NT2/D1 (cell line): ENCODE measurements at regions not wholly inside any gene's neighbourhood (a gene's known extent, or its start where the extent isn't known, plus 50 kb on each side); places are given as distances from the start of the nearest gene placed in this dataset.
"Not testable (repeated sequence)": the region's sequence is repeated elsewhere in the genome, so short reads cannot be mapped to it uniquely, and the experiment has no call there.

Experiments
- SUZ12 ChIP-seq: IDR thresholded peaks from 2 replicates; pipeline ENCODE4 v1.6.1; 2011; ENCODE audit not compliant: insufficient read length, insufficient read depth; ENCODE audit errors: extremely low read depth
- YY1 ChIP-seq: IDR thresholded peaks from 2 replicates; pipeline ENCODE4 v1.6.1; 2011; ENCODE audit not compliant: insufficient read length, insufficient read depth

DNA sequence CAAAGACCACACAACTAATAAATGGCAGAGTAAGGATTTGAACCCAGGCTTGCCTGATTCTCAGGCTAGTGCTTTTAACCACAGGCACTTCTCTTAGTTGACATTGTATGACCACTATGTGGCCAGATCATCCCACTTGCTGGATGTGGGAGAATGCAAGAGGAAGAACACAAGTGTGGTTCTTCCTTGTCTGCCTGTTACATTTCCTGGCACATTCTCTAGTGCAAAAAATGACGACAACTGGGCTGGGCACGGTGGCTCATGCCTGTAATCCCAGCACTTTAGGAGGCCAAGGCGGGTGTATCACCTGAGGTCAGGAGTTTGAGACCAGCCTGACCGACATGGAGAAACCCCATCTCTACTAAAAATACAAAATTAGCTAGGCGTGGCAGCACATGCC, 83.0 kb downstream of the GRIN2B start:
- TF ChIP-seq YY1, SUZ12: not testable (repeated sequence)
